Vagina (tissue), 2 donors: ENCODE measurements at regions not wholly inside any gene's neighbourhood (a gene's known extent, or its start where the extent isn't known, plus 50 kb on each side); places are given as distances from the start of the nearest gene placed in this dataset.

Source experiments
- CTCF ChIP-seq, 3 experiments: fragments of 450-650 bp in 2 of 3; fragments of 200-600 bp in 1 of 3; sonication (generic) in 1 of 3; IDR thresholded peaks; one replicate each; pipeline ENCODE4 v1.5.1; 2017 to 2019; ENCODE audit warnings: antibody characterized with exemption in 3 of 3, mild to moderate bottlenecking in 2 of 3, moderate library complexity in 2 of 3
- POLR2A ChIP-seq, 2 donors: fragments of 450-650 bp; IDR thresholded peaks; one replicate each; pipeline ENCODE4 v1.6.1; 2017; ENCODE audit warnings: antibody characterized with exemption in 2 of 2, mild to moderate bottlenecking in 2 of 2, moderate library complexity in 2 of 2
- POLR2AphosphoS5 ChIP-seq, 2 donors: sonication (generic); formaldehyde crosslinking; IDR thresholded peaks; one replicate each; pipeline ENCODE4 v1.9.0; 2017; ENCODE audit warnings: antibody characterized with exemption in 2 of 2, mild to moderate bottlenecking in 2 of 2, low read depth in 1 of 2; ENCODE audit not compliant: insufficient read depth in 1 of 2

DNA sequence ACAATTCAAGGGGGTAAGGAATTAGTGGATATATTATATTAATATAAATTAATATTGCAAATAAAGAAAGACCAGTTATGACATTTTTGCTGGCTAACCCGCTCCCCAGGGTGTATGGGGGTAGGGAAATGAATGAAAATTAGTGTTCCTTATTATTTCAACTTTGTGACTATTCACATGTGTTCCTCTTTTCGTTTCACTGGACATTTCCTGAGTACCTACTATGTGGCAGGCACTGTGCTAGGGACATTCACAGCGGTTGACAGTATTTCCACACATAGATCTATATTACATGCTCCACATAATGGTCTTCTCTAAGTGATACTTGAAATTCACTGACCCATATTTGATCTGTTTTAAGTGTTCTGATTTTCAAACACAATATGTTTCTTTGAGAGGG, 129.8 kb upstream of the USP15 start:
- TF ChIP-seq CTCF (IDR thresholded peaks at IDR 0.05) (no peak), POLR2A (IDR thresholded peaks at IDR 0.05) (no peak), POLR2AphosphoS5 (IDR thresholded peaks at IDR 0.05; ENCODE audit: insufficient read depth in 1 of 2, low read depth in 1 of 2) (no peak)
